ENCODE measurements at regions not wholly inside any gene's neighbourhood (a gene's known extent, or its start where the extent isn't known, plus 50 kb on each side); places are given as distances from the start of the nearest gene placed in this dataset.

DNA sequence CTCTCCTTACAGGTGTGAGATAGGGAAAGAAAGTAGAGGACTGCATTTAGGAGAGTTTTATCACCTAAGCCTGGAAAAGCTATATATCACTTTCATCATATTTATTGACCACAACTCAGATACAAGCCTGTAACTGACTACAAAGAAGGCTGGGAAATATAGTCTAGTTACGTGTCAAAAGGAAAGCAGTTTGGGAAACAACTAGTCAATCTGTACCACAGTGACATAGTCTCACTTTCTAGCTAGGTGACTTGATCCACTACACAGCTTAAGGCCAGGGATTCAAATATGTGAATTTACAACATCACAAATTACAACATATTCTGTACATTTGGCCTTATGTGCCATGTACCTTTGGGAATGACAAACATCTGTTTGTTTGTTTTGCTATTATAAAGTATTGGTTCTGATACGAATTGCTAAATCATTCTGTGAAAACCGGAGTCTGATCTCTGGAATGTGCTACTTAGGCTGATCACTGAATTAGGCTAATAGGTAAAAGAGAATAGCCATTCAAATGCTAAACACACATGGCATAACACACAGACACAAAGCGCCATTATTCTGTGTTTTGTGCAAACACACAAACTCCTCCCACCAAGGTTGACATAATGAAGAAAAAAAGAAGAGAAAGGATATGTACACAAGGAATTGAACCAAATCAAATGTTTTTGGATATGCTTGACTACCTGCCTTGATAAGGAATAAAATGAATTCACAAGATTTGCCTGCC, 279.8 kb downstream of the DUSP6 start:
- Histone ChIP-seq H3K9me2 (replicated peaks; ENCODE audit: control insufficient read depth, low read length) (no peaks in the 10 kb centered on the region), H3K9me3 (ENCODE audit: control insufficient read depth, insufficient read depth, low read length) (no peaks in the 10 kb centered on the region), H4K20me1 (ENCODE audit: control insufficient read depth, insufficient read depth, low read depth, low read length) (no peaks in the 10 kb centered on the region), H3K27me3 (ENCODE audit: control insufficient read depth, low read length) (no peaks in the 10 kb centered on the region), H3K36me3 (ENCODE audit: control insufficient read depth, low read length) (no peaks in the 10 kb centered on the region), H3K4me1 (ENCODE audit: control insufficient read depth, low read length) (no peaks in the 10 kb centered on the region), H3K4me3 (ENCODE audit: low read length) (no peak overlapping the region), H3K27ac (ENCODE audit: low read depth, low read length) (no peak overlapping the region), H3K4me2 (ENCODE audit: low read length) (no peak overlapping the region), H3K79me2 (ENCODE audit: control insufficient read depth, low read length) (no peaks in the 10 kb centered on the region), H3F3A (ENCODE audit: control insufficient read depth, insufficient read depth) (no peaks in the 10 kb centered on the region)
- TF ChIP-seq, protein P1, sequence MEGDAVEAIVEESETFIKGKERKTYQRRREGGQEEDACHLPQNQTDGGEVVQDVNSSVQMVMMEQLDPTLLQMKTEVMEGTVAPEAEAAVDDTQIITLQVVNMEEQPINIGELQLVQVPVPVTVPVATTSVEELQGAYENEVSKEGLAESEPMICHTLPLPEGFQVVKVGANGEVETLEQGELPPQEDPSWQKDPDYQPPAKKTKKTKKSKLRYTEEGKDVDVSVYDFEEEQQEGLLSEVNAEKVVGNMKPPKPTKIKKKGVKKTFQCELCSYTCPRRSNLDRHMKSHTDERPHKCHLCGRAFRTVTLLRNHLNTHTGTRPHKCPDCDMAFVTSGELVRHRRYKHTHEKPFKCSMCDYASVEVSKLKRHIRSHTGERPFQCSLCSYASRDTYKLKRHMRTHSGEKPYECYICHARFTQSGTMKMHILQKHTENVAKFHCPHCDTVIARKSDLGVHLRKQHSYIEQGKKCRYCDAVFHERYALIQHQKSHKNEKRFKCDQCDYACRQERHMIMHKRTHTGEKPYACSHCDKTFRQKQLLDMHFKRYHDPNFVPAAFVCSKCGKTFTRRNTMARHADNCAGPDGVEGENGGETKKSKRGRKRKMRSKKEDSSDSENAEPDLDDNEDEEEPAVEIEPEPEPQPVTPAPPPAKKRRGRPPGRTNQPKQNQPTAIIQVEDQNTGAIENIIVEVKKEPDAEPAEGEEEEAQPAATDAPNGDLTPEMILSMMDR (IDR thresholded peaks at IDR 0.05; ENCODE audit: low read depth, low read length, poor library complexity, severe bottlenecking): no peak
- TF ChIP-seq EZH2phosphoT487 (IDR thresholded peaks at IDR 0.05; ENCODE audit: borderline replicate concordance, low read length): no peak

DNA sequence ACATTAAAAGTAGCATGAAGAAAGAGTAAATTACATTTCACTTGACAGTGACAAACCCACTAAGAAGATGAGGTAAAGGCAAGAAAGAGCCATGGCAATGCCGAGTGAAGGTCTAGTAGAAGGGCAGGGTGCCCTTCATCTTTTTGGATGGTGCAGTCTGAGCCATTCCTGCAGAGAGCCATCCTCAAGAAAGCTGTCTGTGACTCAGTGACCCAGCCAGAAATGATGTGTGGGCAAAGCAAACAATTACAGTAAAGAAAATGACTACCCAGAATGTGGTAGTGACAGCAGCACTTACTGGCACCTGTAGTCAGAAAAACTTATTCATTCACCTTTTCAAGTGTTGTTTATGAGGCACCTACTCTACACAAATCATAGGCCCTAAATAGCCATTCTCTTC, 281.7 kb downstream of the DUSP6 start:
- Histone ChIP-seq H3K27me3 (ENCODE audit: control insufficient read depth, low read length) (no peaks in the 10 kb centered on the region), H4K20me1 (ENCODE audit: control insufficient read depth, insufficient read depth, low read depth, low read length) (no peaks in the 10 kb centered on the region), H3F3A (ENCODE audit: control insufficient read depth, insufficient read depth) (no peaks in the 10 kb centered on the region), H3K9me2 (replicated peaks; ENCODE audit: control insufficient read depth, low read length) (no peaks in the 10 kb centered on the region), H3K79me2 (ENCODE audit: control insufficient read depth, low read length) (no peaks in the 10 kb centered on the region), H3K4me3 (ENCODE audit: low read length) (no peak overlapping the region), H3K4me1 (ENCODE audit: control insufficient read depth, low read length) (no peaks in the 10 kb centered on the region), H3K36me3 (ENCODE audit: control insufficient read depth, low read length) (no peaks in the 10 kb centered on the region), H3K4me2 (ENCODE audit: low read length) (no peak overlapping the region), H3K27ac (ENCODE audit: low read depth, low read length) (no peak overlapping the region), H3K9me3 (ENCODE audit: control insufficient read depth, insufficient read depth, low read length) (no peaks in the 10 kb centered on the region)
- TF ChIP-seq EZH2phosphoT487 (IDR thresholded peaks at IDR 0.05; ENCODE audit: borderline replicate concordance, low read length): no peak
- TF ChIP-seq, protein P1 (IDR thresholded peaks at IDR 0.05; ENCODE audit: low read depth, low read length, poor library complexity, severe bottlenecking): no peak

DNA sequence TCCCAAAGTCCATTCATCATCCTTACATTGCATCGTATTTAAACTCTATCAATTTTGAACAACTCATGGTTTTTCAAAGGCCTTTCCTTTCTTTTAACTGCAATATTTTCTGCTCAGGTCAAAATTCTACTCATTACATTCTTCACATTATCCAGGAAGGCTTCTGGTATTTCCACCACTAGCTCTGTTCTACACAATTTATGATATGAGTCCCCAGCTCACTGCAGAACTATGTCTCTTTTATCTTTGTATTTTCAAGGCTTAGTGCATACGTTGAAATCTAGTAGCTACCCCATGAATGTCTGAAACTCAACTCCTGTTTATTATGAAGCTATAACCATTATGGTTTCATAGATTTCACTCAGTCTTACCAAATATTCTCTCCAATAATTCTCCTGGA, 282.9 kb downstream of the DUSP6 start:
- no peaks in the 10 kb centered on the region for H3F3A ChIP-seq (ENCODE audit: control insufficient read depth, insufficient read depth)

More for the DNA sequence above, 282.9 kb downstream of the DUSP6 start:
- Histone ChIP-seq H4K20me1 (ENCODE audit: control insufficient read depth, insufficient read depth, low read depth, low read length) (no peaks in the 10 kb centered on the region), H3K36me3 (ENCODE audit: control insufficient read depth, low read length) (no peaks in the 10 kb centered on the region), H3K27me3 (ENCODE audit: control insufficient read depth, low read length) (no peaks in the 10 kb centered on the region), H3K27ac (ENCODE audit: low read depth, low read length) (no peak overlapping the region), H3K79me2 (ENCODE audit: control insufficient read depth, low read length) (no peaks in the 10 kb centered on the region), H3K9me2 (replicated peaks; ENCODE audit: control insufficient read depth, low read length) (no peaks in the 10 kb centered on the region), H3K4me2 (ENCODE audit: low read length) (no peak overlapping the region), H3K4me3 (ENCODE audit: low read length) (no peak overlapping the region), H3K4me1 (ENCODE audit: control insufficient read depth, low read length) (no peaks in the 10 kb centered on the region), H3K9me3 (ENCODE audit: control insufficient read depth, insufficient read depth, low read length) (no peaks in the 10 kb centered on the region)
- no peak for TF ChIP-seq EZH2phosphoT487 (IDR thresholded peaks at IDR 0.05; ENCODE audit: borderline replicate concordance, low read length)
- TF ChIP-seq, protein P1 (IDR thresholded peaks at IDR 0.05; ENCODE audit: low read depth, low read length, poor library complexity, severe bottlenecking): no peak

Measured in DOHH2 (cell line).